PFSK-1 (cell line): ENCODE measurements at regions not wholly inside any gene's neighbourhood (a gene's known extent, or its start where the extent isn't known, plus 50 kb on each side); places are given as distances from the start of the nearest gene placed in this dataset.

Experiments used
- FOXP2 ChIP-seq: optimal IDR thresholded peaks from 2 replicates; pipeline ENCODE3; 2011; ENCODE audit warnings: borderline replicate concordance, control low read depth, inconsistent platforms; ENCODE audit not compliant: insufficient read depth; ENCODE audit errors: extremely low read length, extremely low read depth
- POLR2AphosphoS5 ChIP-seq: IDR thresholded peaks from 2 replicates; pipeline ENCODE4 v1.6.1; 2012; ENCODE audit warnings: low read depth, mild to moderate bottlenecking, control low read depth, low read length, moderate library complexity
- REST ChIP-seq, 2 experiments: IDR thresholded peaks; 2 replicates each; pipeline versions ENCODE4 v1.6.1 to v1.8.0; 2011 to 2012; ENCODE audit warnings: low read depth in 2 of 2, low read length in 2 of 2, control low read depth in 1 of 2, inconsistent platforms in 1 of 2, mild to moderate bottlenecking in 1 of 2, moderate library complexity in 1 of 2; ENCODE audit not compliant: insufficient read depth in 1 of 2
- SIN3A ChIP-seq: IDR thresholded peaks from 2 replicates; pipeline ENCODE4 v1.6.1; 2012; ENCODE audit warnings: mild to moderate bottlenecking, low read length, moderate library complexity, borderline replicate concordance; ENCODE audit not compliant: insufficient read depth
- TAF1 ChIP-seq: IDR thresholded peaks from 2 replicates; pipeline ENCODE4 v1.6.1; 2012; ENCODE audit warnings: low read length, control low read depth, borderline replicate concordance; ENCODE audit not compliant: insufficient read depth

- TF ChIP-seq TAF1: no peak
- TF ChIP-seq SIN3A: no peak
- TF ChIP-seq POLR2AphosphoS5: no peak
- no peak for TF ChIP-seq FOXP2
- TF ChIP-seq REST (IDR thresholded peaks at IDR 0.05; ENCODE audit: insufficient read depth in 1 of 2, low read depth in 2 of 2, low read length in 2 of 2): no peak
These were observed 53.9 kb upstream of the ITGA11 start for GRCh38 chr15:68485721-68486360.

- no peak for TF ChIP-seq POLR2AphosphoS5
- no peak for TF ChIP-seq SIN3A
- no peak for TF ChIP-seq TAF1
- no peak for TF ChIP-seq REST (IDR thresholded peaks at IDR 0.05; ENCODE audit: insufficient read depth in 1 of 2, low read depth in 2 of 2, low read length in 2 of 2)
- no peak for TF ChIP-seq FOXP2
These were observed 55.3 kb upstream of the ITGA11 start for GRCh38 chr15:68487087-68487843.

GRCh38 chr15:68488290-68488689 lies 56.3 kb upstream of the ITGA11 start:
- no peak for TF ChIP-seq POLR2AphosphoS5
- TF ChIP-seq FOXP2: no peak
- no peak for TF ChIP-seq SIN3A
- no peak for TF ChIP-seq TAF1
- no peak for TF ChIP-seq REST (IDR thresholded peaks at IDR 0.05; ENCODE audit: insufficient read depth in 1 of 2, low read depth in 2 of 2, low read length in 2 of 2)

GRCh38 chr15:68488966-68489365 lies 57.0 kb upstream of the ITGA11 start:
- no peak for TF ChIP-seq SIN3A
- no peak for TF ChIP-seq TAF1
- no peak for TF ChIP-seq POLR2AphosphoS5
- no peak for TF ChIP-seq REST (IDR thresholded peaks at IDR 0.05; ENCODE audit: insufficient read depth in 1 of 2, low read depth in 2 of 2, low read length in 2 of 2)
- no peak for TF ChIP-seq FOXP2
